ENCODE measurements at regions not wholly inside any gene's neighbourhood (a gene's known extent, or its start where the extent isn't known, plus 50 kb on each side); places are given as distances from the start of the nearest gene placed in this dataset.

GRCh38 chr3:23676093-23676492 lies 129.7 kb upstream of the UBE2E1 start:
- TF ChIP-seq NFRKB (IDR thresholded peaks at IDR 0.05), result no peak
- TF ChIP-seq ARNT (IDR thresholded peaks at IDR 0.05), result no peak
- TF ChIP-seq SP1 (IDR thresholded peaks at IDR 0.05), result no peak
- no peak for TF ChIP-seq FOXM1 (IDR thresholded peaks at IDR 0.05; ENCODE audit: borderline replicate concordance)
- TF ChIP-seq FOXA1 (IDR thresholded peaks at IDR 0.05), result no peak
